Femur (tissue), 1 donor: ENCODE measurements at regions not wholly inside any gene's neighbourhood (a gene's known extent, or its start where the extent isn't known, plus 50 kb on each side); places are given as distances from the start of the nearest gene placed in this dataset.

Experiments
- DNase-seq: peaks from one replicate; pipeline ENCODE4 v3.0.0-alpha.2; 2017

GRCh38 chr5:145499483-145499882, 335.7 kb downstream of the PRELID2 start:
- no peak for DNase-seq

GRCh38 chr5:145497052-145497451, 338.1 kb downstream of the PRELID2 start:
- DNase-seq: no peak

GRCh38 chr5:145495741-145496140, 339.4 kb downstream of the PRELID2 start:
- no peak for DNase-seq

- no peak for DNase-seq
Measured at GRCh38 chr5:145495196-145495595, 339.9 kb downstream of the PRELID2 start.

- no peak for DNase-seq
Measured at GRCh38 chr5:145493435-145493834, 341.7 kb downstream of the PRELID2 start.

- no peak for DNase-seq
Measured at GRCh38 chr5:145489516-145489915, 345.6 kb downstream of the PRELID2 start.

GRCh38 chr5:145484158-145484557, 351.0 kb downstream of the PRELID2 start:
- no peak for DNase-seq

- DNase-seq: no peak
Measured at GRCh38 chr5:145483212-145483611, 351.9 kb downstream of the PRELID2 start.

- DNase-seq: no peak
Measured at GRCh38 chr5:145479857-145480256, 355.3 kb downstream of the PRELID2 start.

- no peak for DNase-seq
Measured at GRCh38 chr5:145479271-145479670, 355.9 kb downstream of the PRELID2 start.

GRCh38 chr5:145478651-145479050, 356.5 kb downstream of the PRELID2 start:
- DNase-seq: no peak

GRCh38 chr5:145473042-145473642, 362.0 kb downstream of the PRELID2 start:
- no peak for DNase-seq

- no peak for DNase-seq
Measured at GRCh38 chr5:145471831-145472612, 363.1 kb downstream of the PRELID2 start.

- no peak for DNase-seq
Measured at GRCh38 chr5:145471026-145471425, 364.1 kb downstream of the PRELID2 start.

GRCh38 chr5:145470396-145470979, 364.7 kb downstream of the PRELID2 start:
- DNase-seq: no peak

GRCh38 chr5:145467446-145467845, 367.7 kb downstream of the PRELID2 start:
- no peak for DNase-seq

GRCh38 chr5:145466533-145466932, 368.6 kb downstream of the PRELID2 start:
- no peak for DNase-seq

- no peak for DNase-seq
Measured at GRCh38 chr5:145465474-145466263, 369.5 kb downstream of the PRELID2 start.

- no peak for DNase-seq
Measured at GRCh38 chr5:145464171-145464570, 371.0 kb downstream of the PRELID2 start.

GRCh38 chr5:145463634-145464033, 371.5 kb downstream of the PRELID2 start:
- DNase-seq: no peak

GRCh38 chr5:145462525-145462924, 372.6 kb downstream of the PRELID2 start:
- DNase-seq: no peak

- no peak for DNase-seq
Measured at GRCh38 chr5:145450286-145450885, 384.8 kb downstream of the PRELID2 start.

- DNase-seq: no peak
Measured at GRCh38 chr5:145449794-145450193, 385.3 kb downstream of the PRELID2 start.
